HL-60/S4 (cell line): ENCODE measurements at regions not wholly inside any gene's neighbourhood (a gene's known extent, or its start where the extent isn't known, plus 50 kb on each side); places are given as distances from the start of the nearest gene placed in this dataset.

ENCODE experiments used
- in situ Hi-C: fragments of 300-500 bp; cut with MboI; formaldehyde crosslinking; loops from 2 replicates; pipeline ENCODE4 v1.14.3; 2022; ENCODE audit warnings: low sequenced_read_pairs

DNA sequence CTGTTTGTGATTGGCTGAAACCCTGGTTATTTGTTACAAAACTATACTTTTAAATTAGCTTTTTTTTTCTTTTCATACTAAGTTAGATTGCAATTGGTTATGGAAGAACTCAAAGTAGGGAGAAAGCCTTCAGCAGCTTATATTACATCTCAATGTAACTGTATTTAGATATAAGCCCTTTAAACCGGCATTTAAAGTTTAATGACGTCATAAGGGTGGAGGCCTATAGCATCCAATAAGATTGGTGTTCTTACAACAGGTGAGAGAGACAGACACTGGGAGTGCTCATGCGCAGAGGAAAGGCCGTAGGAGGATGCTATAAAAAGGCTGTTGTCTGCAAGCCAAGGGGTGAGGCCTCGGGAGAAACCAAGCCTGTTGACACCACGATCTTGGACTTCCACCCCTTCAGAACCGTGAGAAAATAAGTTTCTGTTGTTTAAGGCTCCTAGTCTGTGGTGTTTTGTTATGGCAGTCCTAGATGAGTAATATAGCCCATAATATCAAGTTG lies 1198.8 kb upstream of the SPRY2 start:
- in situ Hi-C loops, result no loop called here

DNA sequence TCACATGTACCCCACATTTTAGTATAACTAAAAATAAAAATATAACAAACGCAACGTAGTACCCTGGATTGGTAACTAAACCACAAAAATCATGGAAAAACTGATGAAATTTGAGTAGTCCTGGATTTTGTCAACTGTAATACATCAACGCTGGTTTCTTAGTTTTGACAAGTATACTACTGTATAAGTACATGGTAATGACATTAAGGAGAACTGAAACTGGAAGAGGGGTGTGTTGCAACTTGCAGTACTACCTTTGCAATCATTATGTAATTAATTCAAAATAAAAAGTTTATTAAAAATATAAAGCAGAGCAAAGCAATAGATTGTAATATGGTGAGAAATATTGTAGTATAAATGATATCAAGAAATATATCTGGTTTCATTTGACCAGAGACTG lies 1158.0 kb upstream of the SPRY2 start:
- in situ Hi-C loops, result no loop called here

DNA sequence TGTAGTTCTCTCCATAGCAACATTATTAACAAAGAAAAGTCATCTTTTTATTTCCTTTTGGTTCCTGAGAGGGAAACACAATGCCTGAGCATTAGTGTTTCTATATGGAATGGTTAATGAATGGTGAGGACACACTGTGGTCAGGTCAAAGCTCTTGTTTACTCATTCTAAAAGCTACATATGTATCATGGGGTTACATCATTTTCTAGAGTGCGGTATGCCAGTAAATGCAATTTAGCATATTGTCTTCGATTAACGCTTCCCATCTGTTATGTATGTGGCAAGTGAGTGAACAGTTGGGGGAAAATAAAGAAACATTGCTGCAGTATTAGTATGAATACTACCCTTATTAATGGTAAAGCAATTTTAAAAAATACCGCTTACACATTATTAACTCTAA lies 1152.2 kb upstream of the SPRY2 start:
- in situ Hi-C loops, result no loop called here

DNA sequence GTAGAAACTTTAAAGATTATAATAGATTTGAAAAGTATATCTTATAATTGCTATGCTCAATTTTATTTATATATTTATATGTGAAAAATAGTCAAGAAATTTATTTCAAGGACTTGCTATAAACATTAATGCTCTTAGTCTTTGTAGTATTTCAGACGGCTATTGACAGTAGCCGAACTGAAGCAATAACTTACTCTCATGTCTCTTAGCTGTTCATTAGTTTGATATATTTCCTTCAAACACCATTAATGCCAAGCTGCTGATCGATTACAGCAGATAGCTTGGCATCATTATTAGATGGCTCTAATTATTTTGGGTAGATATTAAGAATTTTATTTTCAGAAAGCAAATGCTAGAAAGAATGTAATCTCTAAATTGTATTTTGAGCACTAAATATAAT lies 1151.5 kb upstream of the SPRY2 start:
- in situ Hi-C loops, result no loop called here

DNA sequence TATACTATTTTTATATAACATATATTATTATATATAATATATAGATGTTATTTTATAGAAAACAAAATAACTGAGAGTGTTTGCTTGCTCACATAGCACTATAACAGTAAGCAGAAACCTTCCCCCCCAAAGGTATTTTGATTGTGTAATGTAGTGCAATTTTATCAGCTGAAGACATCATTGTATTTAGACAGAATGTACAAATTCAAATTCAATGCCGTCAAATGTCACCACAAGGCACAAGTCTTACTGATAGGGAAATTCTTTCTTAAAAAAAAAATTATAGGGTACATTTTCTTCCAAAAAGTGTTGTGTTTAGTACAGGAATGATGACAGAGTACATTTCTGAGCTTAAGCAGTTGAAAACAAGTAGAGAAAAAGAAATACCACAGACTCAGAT lies 1147.1 kb upstream of the SPRY2 start:
- in situ Hi-C loops, result no loop called here

DNA sequence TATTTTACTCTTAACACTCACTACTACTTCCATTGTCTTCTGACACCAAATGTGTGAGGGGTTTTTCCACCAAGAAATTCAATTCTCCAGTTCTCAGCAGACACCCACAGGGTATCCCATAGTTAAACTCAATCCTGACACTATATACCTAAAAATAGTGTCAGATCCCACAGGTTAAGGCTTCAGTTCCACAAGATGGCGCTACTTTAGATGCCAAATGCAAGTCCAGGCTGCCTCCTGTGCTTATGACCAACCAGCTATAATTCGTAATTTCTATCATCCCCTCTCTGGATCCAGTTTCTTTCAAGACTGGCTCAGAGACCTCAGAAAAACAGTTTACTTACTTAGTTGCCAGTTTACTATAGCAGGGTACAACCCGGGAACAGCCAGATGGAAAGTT lies 1146.2 kb upstream of the SPRY2 start:
- in situ Hi-C loops, result no loop called here

DNA sequence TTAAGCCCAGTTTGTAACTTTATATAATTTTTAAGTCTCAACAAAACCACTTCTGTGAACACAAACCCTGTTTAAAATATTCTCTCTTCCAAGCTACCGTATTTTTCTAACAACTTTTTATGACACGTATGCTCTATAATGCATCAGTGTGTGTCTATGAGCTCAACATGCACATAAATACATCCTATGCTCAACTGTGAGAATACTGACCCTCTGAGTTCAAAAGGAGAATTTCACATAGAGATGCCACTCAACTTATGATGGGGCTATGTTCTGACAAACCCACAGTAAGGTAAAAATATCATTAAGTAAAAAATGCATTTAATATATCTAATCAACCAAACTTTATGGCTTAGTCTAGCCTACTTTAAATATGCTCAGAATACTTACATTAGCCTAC lies 1139.7 kb upstream of the SPRY2 start:
- in situ Hi-C loops, result no loop called here

DNA sequence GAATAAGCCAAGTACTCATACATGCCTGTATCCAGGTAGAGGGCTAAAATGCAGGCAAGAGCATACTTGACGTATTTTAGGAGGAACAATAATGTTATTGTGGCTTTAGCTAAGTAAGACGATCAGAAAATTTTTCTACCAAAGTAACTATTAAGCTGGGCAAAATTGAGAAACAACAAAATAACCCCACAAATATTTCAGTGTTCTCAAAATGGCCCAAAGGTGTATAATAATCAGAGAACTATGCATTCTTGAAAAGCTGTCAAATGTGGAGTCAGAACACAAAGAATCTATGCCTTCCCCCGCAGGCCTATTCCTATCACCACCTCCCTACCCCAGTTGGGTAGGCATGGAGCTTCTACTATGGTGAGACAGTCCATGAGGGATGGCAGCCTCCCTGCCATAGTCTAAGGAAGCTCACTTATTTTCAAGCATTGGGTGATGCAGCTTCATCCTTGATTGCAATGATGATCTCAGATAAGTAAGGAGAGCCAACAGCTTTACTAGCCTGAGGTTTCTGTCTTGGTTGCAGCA lies 1132.5 kb upstream of the SPRY2 start:
- in situ Hi-C loops, result no loop called here

DNA sequence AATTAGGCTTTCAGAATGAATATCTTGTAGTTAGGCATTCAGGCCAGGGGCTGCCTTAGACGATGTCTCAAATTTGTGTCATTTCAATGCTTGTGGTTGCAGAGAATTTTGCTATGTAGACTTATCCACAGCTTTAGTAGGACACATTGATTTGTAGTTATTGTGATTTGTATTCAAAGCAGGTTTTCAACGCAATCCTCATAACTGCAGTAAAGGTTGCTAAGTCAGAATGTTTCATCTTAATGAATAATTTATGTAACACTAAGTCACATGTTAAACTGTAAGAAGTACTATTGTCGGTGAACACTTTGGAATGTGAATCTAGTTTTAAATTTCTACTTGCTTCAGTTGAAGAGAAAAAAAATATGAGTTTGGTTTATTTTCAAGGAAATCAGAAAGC lies 1117.2 kb upstream of the SPRY2 start:
- in situ Hi-C loops, result no loop called here

DNA sequence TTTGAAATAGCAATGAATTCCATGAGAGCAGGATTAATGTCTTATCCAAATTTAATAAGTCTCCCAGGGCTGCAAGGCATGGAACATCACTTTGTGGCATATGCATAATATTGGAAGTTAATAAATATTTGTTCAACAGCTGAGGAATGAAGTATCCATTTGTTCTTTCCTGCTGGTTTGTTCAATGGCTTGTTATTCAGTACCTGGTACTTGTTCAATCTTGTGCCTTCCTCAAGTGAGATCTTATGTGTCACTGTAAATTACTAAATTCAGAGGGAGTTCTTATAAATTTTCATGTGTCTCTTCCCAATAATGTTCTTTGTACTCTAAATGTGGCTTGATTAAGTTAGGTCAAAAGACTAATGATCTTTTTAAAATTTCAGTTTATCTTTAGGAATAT lies 1105.5 kb upstream of the SPRY2 start:
- in situ Hi-C loops, result no loop called here

DNA sequence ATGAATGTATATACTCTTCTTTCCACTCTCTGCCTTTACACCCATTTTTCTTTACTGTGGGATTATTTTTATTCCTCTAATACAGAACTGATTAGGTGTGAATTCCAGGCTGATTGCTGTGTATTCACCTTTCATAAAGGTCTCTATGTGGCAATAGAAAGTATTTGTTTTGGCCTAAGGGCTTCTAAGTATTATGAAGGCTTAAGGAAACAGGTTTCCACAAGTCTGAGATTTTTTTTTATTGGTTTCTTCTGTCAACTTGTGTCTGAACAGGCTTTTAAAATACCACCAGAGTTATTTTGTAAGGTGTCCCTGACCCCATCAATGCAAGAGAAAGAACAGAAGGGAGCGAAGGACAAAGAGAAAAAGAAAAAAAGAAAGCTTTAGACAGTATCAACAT lies 1102.0 kb upstream of the SPRY2 start:
- in situ Hi-C loops, result no loop called here

DNA sequence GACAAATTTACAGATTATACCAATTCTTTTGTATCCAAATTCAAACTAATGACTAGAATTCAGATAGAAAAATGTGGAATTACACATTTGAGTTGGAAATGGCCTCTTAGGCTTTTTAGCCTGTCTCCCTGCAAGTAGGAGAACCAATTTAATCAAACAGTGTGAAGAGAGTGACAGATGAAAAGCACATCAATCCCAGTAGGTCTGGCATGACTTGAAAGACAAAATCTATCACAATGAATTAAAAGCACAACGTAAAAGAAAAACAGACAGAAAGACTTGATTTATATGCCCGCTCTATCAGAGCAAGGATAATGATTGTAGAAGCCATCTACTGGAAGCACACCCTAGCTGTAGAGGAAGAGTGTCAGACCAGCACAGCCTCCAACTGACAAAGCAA lies 1084.4 kb upstream of the SPRY2 start:
- in situ Hi-C loops, result no loop called here

DNA sequence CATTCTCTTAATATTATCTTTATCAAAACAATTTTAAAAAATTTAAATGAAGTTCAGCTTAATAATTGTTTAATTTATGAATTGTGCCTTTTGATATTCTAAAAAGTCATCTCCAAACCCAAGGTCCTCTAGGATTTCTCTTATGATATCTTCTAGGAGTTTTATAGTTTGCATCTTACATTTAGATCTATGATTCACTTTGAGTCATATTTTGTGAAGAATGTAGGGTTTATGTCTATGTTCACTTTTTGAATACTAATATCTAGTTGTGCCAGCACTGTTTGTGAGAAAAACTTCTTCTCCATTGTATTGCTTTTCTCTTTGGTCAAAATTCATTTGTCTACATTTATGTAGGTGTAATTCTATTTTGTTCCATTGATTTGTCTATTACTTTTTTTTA lies 1068.4 kb upstream of the SPRY2 start:
- in situ Hi-C loops, result no loop called here

DNA sequence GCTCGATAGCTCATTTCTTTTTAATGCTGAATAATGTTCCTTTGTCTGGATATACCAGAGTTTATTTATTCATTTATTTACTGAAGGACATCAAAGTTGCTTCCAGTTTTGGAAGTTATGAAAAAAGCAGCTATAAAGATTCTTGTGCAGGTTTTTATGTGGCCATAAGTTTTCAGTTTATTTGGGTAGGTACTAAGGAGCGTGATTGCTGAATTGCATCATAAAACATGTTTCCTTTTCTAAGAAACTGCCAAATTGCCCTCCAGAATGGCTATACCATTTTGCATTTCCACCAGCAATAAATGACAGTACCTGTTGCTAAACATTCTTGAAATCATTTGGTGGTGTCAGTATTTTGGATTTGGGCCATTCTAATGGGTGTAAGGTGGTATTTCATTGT lies 1067.7 kb upstream of the SPRY2 start:
- in situ Hi-C loops, result no loop called here

DNA sequence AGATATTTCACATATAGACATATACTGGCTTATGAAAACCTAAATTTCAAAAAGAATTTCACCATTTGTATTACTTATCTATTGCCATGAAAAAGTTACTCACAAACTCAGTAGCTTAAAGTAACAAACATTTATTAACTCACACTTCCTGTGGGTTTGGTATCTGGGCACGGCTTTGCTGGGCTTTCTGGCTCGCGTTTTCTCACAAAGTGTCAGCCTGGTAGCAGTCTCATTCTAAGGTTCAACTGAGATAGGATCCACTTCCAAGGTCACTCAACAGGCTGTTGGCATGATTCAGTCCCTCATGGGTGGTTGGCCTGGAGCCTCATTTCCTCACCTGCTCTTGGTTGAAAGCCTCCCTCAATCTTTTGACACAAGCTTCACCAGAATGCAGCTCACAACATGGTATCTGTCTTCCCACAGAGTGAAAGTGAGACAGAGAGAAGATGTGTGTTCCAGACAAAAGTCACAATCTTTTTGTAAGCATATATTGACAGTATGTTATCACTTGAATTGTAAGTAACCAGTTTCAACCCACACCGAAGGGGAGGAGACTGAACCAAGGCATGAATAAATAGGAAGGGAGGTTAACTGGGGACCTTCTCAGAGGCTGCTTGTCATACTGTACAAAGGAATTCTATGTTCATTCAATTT lies 1065.8 kb upstream of the SPRY2 start:
- in situ Hi-C loops, result no loop called here

DNA sequence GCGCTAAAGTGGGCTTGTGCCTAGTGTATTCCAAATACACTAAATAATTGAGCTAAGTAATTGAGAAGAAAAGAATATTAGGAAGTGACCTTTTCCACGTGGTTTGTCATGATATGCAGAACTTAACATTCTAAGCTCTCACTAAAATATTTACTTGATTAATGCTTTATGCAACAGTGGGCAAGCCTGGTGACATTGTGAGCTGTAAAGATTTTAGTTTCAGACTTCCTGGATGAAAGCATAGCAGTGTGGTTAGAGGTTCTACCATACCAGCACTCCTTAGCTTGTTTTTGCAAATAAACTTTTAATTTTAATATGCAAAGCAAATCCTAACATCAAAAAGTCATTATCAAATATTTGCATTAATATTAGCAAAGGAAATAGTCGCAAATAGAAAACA lies 1065.1 kb upstream of the SPRY2 start:
- in situ Hi-C loops, result no loop called here

DNA sequence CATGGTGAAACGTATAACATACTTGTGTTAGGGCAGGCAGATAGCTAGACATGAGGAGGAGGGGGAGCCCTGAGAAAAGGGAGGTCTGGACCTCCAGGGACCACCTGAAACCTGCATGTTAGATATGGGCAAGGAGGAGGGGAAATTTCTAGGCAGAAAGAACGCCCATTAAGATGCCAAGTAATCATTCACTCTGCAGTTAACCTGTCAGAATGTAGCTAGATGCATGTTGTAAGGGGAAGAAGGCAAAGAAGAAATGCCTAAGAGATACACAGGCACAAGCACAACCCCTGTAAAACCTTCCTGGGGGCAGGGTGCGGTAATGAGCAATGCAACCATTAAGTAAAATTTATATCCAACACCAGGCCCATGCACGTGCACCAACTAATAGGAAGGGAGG lies 1055.3 kb upstream of the SPRY2 start:
- in situ Hi-C loops, result no loop called here

DNA sequence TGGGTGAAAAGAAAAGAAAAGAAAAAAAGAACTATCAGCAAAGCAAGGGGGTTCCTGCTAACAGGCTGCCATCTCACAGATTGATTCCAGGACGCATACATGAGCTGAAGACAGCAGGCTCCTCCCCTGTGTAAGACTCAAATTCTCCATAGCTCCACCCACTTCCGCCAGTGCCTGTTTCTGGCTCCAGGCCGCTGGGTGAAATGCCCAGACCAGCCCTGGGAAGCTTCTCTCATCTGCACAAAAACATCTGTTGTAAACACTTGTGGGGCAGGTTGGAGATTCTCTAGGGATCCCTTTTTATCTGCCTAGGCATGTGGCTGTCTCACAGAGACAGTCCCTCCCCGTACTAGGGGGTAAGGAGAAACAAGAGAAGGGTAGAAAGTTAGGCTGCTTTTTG lies 1054.4 kb upstream of the SPRY2 start:
- in situ Hi-C loops, result no loop called here

DNA sequence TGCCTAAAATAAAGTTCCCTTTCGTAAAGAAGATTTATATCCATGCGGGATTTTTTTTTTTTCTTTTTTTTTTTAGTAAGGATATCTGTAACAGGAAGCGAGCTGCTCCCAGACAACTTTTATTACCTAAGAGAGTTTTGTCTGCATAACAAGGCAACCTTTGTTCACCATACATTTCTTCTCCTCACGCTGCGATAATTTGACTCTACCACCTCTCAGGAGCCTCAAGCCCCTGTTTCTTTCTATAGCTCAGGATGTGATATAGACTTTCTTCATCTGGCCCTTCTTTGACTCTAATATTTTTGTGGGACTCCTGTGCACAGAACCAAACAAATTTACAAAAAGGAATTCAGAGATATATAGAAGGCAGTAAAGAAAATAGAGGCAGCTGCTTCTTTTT lies 1053.7 kb upstream of the SPRY2 start:
- in situ Hi-C loops, result no loop called here

DNA sequence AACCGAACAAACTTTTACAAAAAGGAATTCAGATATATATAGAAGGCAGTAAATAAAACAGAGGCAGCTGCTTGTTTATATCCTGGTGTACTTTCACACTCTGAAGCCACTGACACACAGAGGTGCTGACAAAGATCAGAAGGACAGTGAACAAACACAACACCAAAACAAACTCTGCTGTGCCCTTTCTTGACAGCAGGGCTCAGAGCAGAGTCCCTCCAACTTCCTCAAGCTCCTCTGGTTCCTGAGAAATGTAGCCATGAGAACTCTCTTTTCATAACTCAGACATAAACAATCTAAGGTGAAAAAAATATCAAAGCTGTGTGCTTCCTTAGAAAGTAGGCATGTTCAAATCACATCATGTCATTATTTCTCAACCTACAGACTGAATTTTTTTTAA lies 1052.8 kb upstream of the SPRY2 start:
- in situ Hi-C loops, result no loop called here

DNA sequence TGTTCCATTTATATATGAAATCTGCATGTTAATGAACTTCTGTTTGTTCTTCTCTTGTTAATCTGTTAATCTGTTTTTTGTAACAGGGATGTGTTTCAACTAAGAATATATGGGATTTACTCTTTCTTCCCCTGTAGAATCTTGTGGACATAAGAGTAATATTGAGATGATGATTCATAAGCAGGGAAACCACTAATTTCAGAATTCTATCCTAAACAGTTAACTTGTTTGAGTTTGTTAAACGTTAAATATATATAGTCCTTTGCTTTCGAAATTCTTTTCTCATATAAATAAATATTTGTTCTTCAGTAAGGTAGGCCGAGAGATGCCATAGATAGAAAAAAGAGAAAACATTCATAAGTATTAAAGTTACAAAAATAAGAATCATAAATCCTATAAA lies 1052.2 kb upstream of the SPRY2 start:
- in situ Hi-C loops, result no loop called here

DNA sequence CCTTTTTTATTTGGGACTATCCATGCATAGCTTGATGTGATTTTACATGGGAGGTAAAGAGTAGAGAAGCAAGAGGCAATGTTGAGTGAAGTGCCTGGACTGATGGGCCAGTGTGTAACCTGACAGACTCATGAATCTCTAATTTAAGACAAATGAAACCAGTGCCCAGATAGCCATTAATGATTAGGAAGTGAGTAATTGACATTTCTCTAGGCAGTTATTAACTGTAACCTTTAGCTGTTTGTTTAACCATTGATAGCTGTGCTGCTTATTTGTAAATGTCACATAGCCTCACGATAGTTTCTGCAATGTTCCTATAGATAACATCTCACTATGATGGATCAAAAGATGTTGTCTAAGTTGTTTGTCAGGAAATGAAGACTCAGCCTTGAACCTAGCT lies 1047.5 kb upstream of the SPRY2 start:
- in situ Hi-C loops, result no loop called here

DNA sequence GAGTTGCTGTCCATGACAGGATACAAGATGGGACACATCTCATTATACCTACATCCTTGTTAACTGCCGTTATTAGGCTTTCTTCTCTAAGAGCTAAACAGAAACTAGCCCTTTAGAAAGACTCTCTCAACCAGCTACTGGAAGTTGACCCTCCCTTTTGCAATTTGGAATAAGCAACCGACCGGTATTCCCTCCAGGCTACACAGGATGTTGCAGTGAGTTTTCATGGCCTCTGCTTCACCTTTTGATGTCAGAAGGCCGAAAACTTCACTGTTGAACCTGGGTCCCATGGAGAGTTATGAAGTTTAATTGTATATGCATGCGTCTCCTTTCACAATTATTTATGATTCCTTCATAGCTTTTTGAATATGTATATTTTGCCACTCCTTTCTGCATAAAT lies 1042.5 kb upstream of the SPRY2 start:
- in situ Hi-C loops, result no loop called here
